ENCODE measurements at regions not wholly inside any gene's neighbourhood (a gene's known extent, or its start where the extent isn't known, plus 50 kb on each side); places are given as distances from the start of the nearest gene placed in this dataset.
"Not testable (repeated sequence)": the region's sequence is repeated elsewhere in the genome, so short reads cannot be mapped to it uniquely, and the experiment has no call there.

- H3K27me3 ChIP-seq (ENCODE audit: control insufficient read depth, insufficient read depth, low read length): no peaks in the 10 kb centered on the region
- no peak for DNase-seq
- H3K4me3 ChIP-seq (ENCODE audit: insufficient read depth, low read depth, low read length): no peak overlapping the region
- H3K36me3 ChIP-seq (replicated peaks; ENCODE audit: control insufficient read depth, insufficient read depth, low read length): no peaks in the 10 kb centered on the region
These were observed 230.5 kb downstream of the AEBP2 start for GRCh38 chr12:19669793-19670192.

- no peak for DNase-seq
- H3K36me3 ChIP-seq (replicated peaks; ENCODE audit: control insufficient read depth, insufficient read depth, low read length): no peaks in the 10 kb centered on the region
- no peak overlapping the region for H3K4me3 ChIP-seq (ENCODE audit: insufficient read depth, low read depth, low read length)
- H3K27me3 ChIP-seq (ENCODE audit: control insufficient read depth, insufficient read depth, low read length): no peaks in the 10 kb centered on the region
These were observed 232.4 kb downstream of the AEBP2 start for GRCh38 chr12:19671695-19672094.

GRCh38 chr12:19674437-19674836 is 235.1 kb downstream of the AEBP2 start:
- no peak for DNase-seq
- Histone ChIP-seq H3K36me3 (replicated peaks; ENCODE audit: control insufficient read depth, insufficient read depth, low read length) (no peaks in the 10 kb centered on the region), H3K4me3 (ENCODE audit: insufficient read depth, low read depth, low read length) (no peak overlapping the region), H3K27me3 (ENCODE audit: control insufficient read depth, insufficient read depth, low read length) (no peaks in the 10 kb centered on the region)

GRCh38 chr12:19675361-19675760 is 236.1 kb downstream of the AEBP2 start:
- DNase-seq: no peak
- H3K4me3 ChIP-seq (ENCODE audit: insufficient read depth, low read depth, low read length): no peak overlapping the region

GRCh38 chr12:19678501-19678900 is 239.2 kb downstream of the AEBP2 start:
- not testable (repeated sequence) for H3K27me3 ChIP-seq (ENCODE audit: control insufficient read depth, insufficient read depth, low read length); DNase-seq; H3K4me3 ChIP-seq (ENCODE audit: insufficient read depth, low read depth, low read length); H3K36me3 ChIP-seq (replicated peaks; ENCODE audit: control insufficient read depth, insufficient read depth, low read length)

More at GRCh38 chr12:19675361-19675760, 236.1 kb downstream of the AEBP2 start:
- Histone ChIP-seq H3K36me3 (replicated peaks; ENCODE audit: control insufficient read depth, insufficient read depth, low read length) (no peaks in the 10 kb centered on the region), H3K27me3 (ENCODE audit: control insufficient read depth, insufficient read depth, low read length) (no peaks in the 10 kb centered on the region)

- no peaks in the 10 kb centered on the region for H3K27me3 ChIP-seq (ENCODE audit: control insufficient read depth, insufficient read depth, low read length)
- DNase-seq: no peak
- no peak overlapping the region for H3K4me3 ChIP-seq (ENCODE audit: insufficient read depth, low read depth, low read length)
- H3K36me3 ChIP-seq (replicated peaks; ENCODE audit: control insufficient read depth, insufficient read depth, low read length): no peaks in the 10 kb centered on the region
These were observed 241.7 kb downstream of the AEBP2 start for GRCh38 chr12:19681007-19681406.

- no peak for DNase-seq
- H3K27me3 ChIP-seq (ENCODE audit: control insufficient read depth, insufficient read depth, low read length): no peaks in the 10 kb centered on the region
- H3K4me3 ChIP-seq (ENCODE audit: insufficient read depth, low read depth, low read length): no peak overlapping the region
- H3K36me3 ChIP-seq (replicated peaks; ENCODE audit: control insufficient read depth, insufficient read depth, low read length): no peaks in the 10 kb centered on the region
These were observed 244.1 kb downstream of the AEBP2 start for GRCh38 chr12:19683178-19683927.

GRCh38 chr12:19687371-19687770 is 248.1 kb downstream of the AEBP2 start:
- Histone ChIP-seq H3K27me3 (ENCODE audit: control insufficient read depth, insufficient read depth, low read length) (no peaks in the 10 kb centered on the region), H3K4me3 (ENCODE audit: insufficient read depth, low read depth, low read length) (no peak overlapping the region), H3K36me3 (replicated peaks; ENCODE audit: control insufficient read depth, insufficient read depth, low read length) (no peaks in the 10 kb centered on the region)
- no peak for DNase-seq

GRCh38 chr12:19688532-19688931 is 249.2 kb downstream of the AEBP2 start:
- no peak for DNase-seq
- H3K27me3 ChIP-seq (ENCODE audit: control insufficient read depth, insufficient read depth, low read length): no peaks in the 10 kb centered on the region

GRCh38 chr12:19689226-19689625 is 249.9 kb downstream of the AEBP2 start:
- Histone ChIP-seq H3K27me3 (ENCODE audit: control insufficient read depth, insufficient read depth, low read length) (no peaks in the 10 kb centered on the region), H3K36me3 (replicated peaks; ENCODE audit: control insufficient read depth, insufficient read depth, low read length) (no peaks in the 10 kb centered on the region)
- no peak for DNase-seq

More at GRCh38 chr12:19688532-19688931, 249.2 kb downstream of the AEBP2 start:
- no peak overlapping the region for H3K4me3 ChIP-seq (ENCODE audit: insufficient read depth, low read depth, low read length)
- H3K36me3 ChIP-seq (replicated peaks; ENCODE audit: control insufficient read depth, insufficient read depth, low read length): no peaks in the 10 kb centered on the region

GRCh38 chr12:19689801-19690472 is 250.6 kb downstream of the AEBP2 start:
- no peak for DNase-seq
- Histone ChIP-seq H3K4me3 (ENCODE audit: insufficient read depth, low read depth, low read length) (no peak overlapping the region), H3K36me3 (replicated peaks; ENCODE audit: control insufficient read depth, insufficient read depth, low read length) (no peaks in the 10 kb centered on the region), H3K27me3 (ENCODE audit: control insufficient read depth, insufficient read depth, low read length) (no peaks in the 10 kb centered on the region)

More at GRCh38 chr12:19689226-19689625, 249.9 kb downstream of the AEBP2 start:
- H3K4me3 ChIP-seq (ENCODE audit: insufficient read depth, low read depth, low read length): no peak overlapping the region

GRCh38 chr12:19692091-19692490 is 252.8 kb downstream of the AEBP2 start:
- Histone ChIP-seq H3K4me3 (ENCODE audit: insufficient read depth, low read depth, low read length) (no peak overlapping the region), H3K27me3 (ENCODE audit: control insufficient read depth, insufficient read depth, low read length) (no peaks in the 10 kb centered on the region), H3K36me3 (replicated peaks; ENCODE audit: control insufficient read depth, insufficient read depth, low read length) (no peaks in the 10 kb centered on the region)
- no peak for DNase-seq

GRCh38 chr12:19692566-19692965 is 253.3 kb downstream of the AEBP2 start:
- DNase-seq: no peak
- Histone ChIP-seq H3K27me3 (ENCODE audit: control insufficient read depth, insufficient read depth, low read length) (no peaks in the 10 kb centered on the region), H3K36me3 (replicated peaks; ENCODE audit: control insufficient read depth, insufficient read depth, low read length) (no peaks in the 10 kb centered on the region), H3K4me3 (ENCODE audit: insufficient read depth, low read depth, low read length) (no peak overlapping the region)

GRCh38 chr12:19694627-19695026 is 255.3 kb downstream of the AEBP2 start:
- no peak overlapping the region for H3K4me3 ChIP-seq (ENCODE audit: insufficient read depth, low read depth, low read length)

More at GRCh38 chr12:19694627-19695026, 255.3 kb downstream of the AEBP2 start:
- no peak for DNase-seq
- Histone ChIP-seq H3K36me3 (replicated peaks; ENCODE audit: control insufficient read depth, insufficient read depth, low read length) (no peaks in the 10 kb centered on the region), H3K27me3 (ENCODE audit: control insufficient read depth, insufficient read depth, low read length) (no peaks in the 10 kb centered on the region)
